NCI-H748 (cell line): ENCODE measurements at regions not wholly inside any gene's neighbourhood (a gene's known extent, or its start where the extent isn't known, plus 50 kb on each side); places are given as distances from the start of the nearest gene placed in this dataset.

Experiments
- DNase-seq: peaks from one replicate; lab custom pipeline; 2025; ENCODE audit not compliant: unreplicated experiment; lab: John Stamatoyannopoulos, UW

GRCh38 chr9:79945016-79945415 is 373.3 kb downstream of the TLE4 start:
- DNase-seq = no peak

GRCh38 chr9:79940919-79941318 is 369.2 kb downstream of the TLE4 start:
- no peak for DNase-seq

- DNase-seq = peak; percentile 23
Observed at GRCh38 chr9:79939819-79940218, 368.1 kb downstream of the TLE4 start.

- no peak for DNase-seq
Observed at GRCh38 chr9:79936336-79936735, 364.6 kb downstream of the TLE4 start.

GRCh38 chr9:79929285-79929684 is 357.5 kb downstream of the TLE4 start:
- DNase-seq = no peak

GRCh38 chr9:79928661-79929223 is 357.0 kb downstream of the TLE4 start:
- no peak for DNase-seq

GRCh38 chr9:79925326-79925725 is 353.6 kb downstream of the TLE4 start:
- DNase-seq = no peak

GRCh38 chr9:79924836-79925235 is 353.1 kb downstream of the TLE4 start:
- DNase-seq = no peak

- no peak for DNase-seq
Observed at GRCh38 chr9:79917421-79917820, 345.7 kb downstream of the TLE4 start.

GRCh38 chr9:79913867-79914266 is 342.1 kb downstream of the TLE4 start:
- DNase-seq = no peak

- DNase-seq = no peak
Observed at GRCh38 chr9:79912318-79913070, 340.7 kb downstream of the TLE4 start.

GRCh38 chr9:79911724-79912123 is 340.0 kb downstream of the TLE4 start:
- DNase-seq = no peak

GRCh38 chr9:79902825-79903600 is 331.2 kb downstream of the TLE4 start:
- DNase-seq = no peak

- no peak for DNase-seq
Observed at GRCh38 chr9:79900754-79901153, 329.0 kb downstream of the TLE4 start.

GRCh38 chr9:79896390-79896980 is 324.7 kb downstream of the TLE4 start:
- DNase-seq = no peak

GRCh38 chr9:79895232-79895631 is 323.5 kb downstream of the TLE4 start:
- DNase-seq = no peak

GRCh38 chr9:79889369-79889768 is 317.6 kb downstream of the TLE4 start:
- no peak for DNase-seq

GRCh38 chr9:79885093-79885857 is 313.5 kb downstream of the TLE4 start:
- no peak for DNase-seq

- no peak for DNase-seq
Observed at GRCh38 chr9:79884546-79884945, 312.8 kb downstream of the TLE4 start.

GRCh38 chr9:79883073-79883645 is 311.4 kb downstream of the TLE4 start:
- DNase-seq = no peak

- no peak for DNase-seq
Observed at GRCh38 chr9:79880626-79881025, 308.9 kb downstream of the TLE4 start.
